Pancreas (tissue), 10 donors: ENCODE measurements at regions not wholly inside any gene's neighbourhood (a gene's known extent, or its start where the extent isn't known, plus 50 kb on each side); places are given as distances from the start of the nearest gene placed in this dataset.

Source experiments
- ATAC-seq, 4 donors: fragments of 200-7000 bp; cut with Tn5 transposase; one replicate each; pipeline versions ENCODE4 v1.8.0 to v1.9.1; 2020; ENCODE audit warnings: mild to moderate bottlenecking in 4 of 4, moderate library complexity in 4 of 4
- DNase-seq, 6 donors: peaks; one replicate each; pipeline ENCODE4 v3.0.0-alpha.2; 2020
- FAIRE-seq: peaks from 2 replicates; lab custom pipeline; 2012; peaks lifted over from hg19 to GRCh38; lab: Jason Lieb, UNC
- H3K27ac ChIP-seq, 4 donors: fragments of 200-600 bp; sonication (generic); 1 replicate in 3 of 4; 2 replicates in 1 of 4; pipeline versions ENCODE4 v1.5.0 to v1.8.0; 2020
- H3K27me3 ChIP-seq, 4 donors: fragments of 200-600 bp; one replicate each; pipeline ENCODE4 v1.8.0; 2021
- H3K36me3 ChIP-seq, 3 donors: fragments of 200-600 bp; sonication (generic) in 1 of 3; one replicate each; pipeline versions ENCODE4 v1.5.0 to v1.8.0; 2020 to 2021
- H3K4me1 ChIP-seq, 3 donors: fragments of 200-600 bp; one replicate each; pipeline ENCODE4 v1.8.0; 2021
- H3K4me3 ChIP-seq, 4 donors: fragments of 200-600 bp; sonication (generic) in 2 of 4; one replicate each; pipeline versions ENCODE4 v1.5.0 to v1.8.0; 2020 to 2021
- H3K9me3 ChIP-seq, 4 donors: fragments of 200-600 bp; one replicate each; pipeline ENCODE4 v1.8.0; 2021
- CTCF ChIP-seq, 4 donors: fragments of 200-600 bp; sonication (generic) in 3 of 4; IDR thresholded peaks; one replicate each; pipeline versions ENCODE4 v1.5.0 to v1.8.0; 2021; ENCODE audit warnings: antibody characterized with exemption in 4 of 4
- WGBS, 2 donors: extraction: QIAGEN DNeasy Blood & Tissue Kit; methylation state at CpG; one replicate each; pipeline ENCODE4 v1.1.7; 2013; 5-methylcytosine and 5-hydroxymethylcytosine counted together
- intact Hi-C, 3 donors: fragments of 100-400 bp; cut with DNase I; formaldehyde crosslinking; loops; one replicate each; pipeline versions ENCODE4 v1.11.1 to v1.14.2; 2022
- donor health status: healthy with polysubstance abuse.
- donor health status: DM: no; HTN: no; CAD: no; lungs with moderate emphysema.
- donor health status: DM: no; HTN: no; CAD: no.
- donor health status: control.
- donor health status: control.
- donor health status: Bipolar disorder and iron deficiency.
- donor health status: DM: yes; HTN: yes; CAD: no.
- donor health status: DM: no; HTN: no; CAD: no.
- donor health status: DM: no; HTN: no; CAD: no.
- donor health status: DM: yes; HTN: yes; CAD: no.

- Histone ChIP-seq H3K27ac (no peak overlapping the region), H3K4me3 (no peak overlapping the region), H3K27me3 (no peaks in the 10 kb centered on the region), H3K36me3 (no peaks in the 10 kb centered on the region), H3K9me3 (no peaks in the 10 kb centered on the region), H3K4me1 (no peaks in the 10 kb centered on the region)
- intact Hi-C loops, result no loop called here
- no peak for ATAC-seq
- FAIRE-seq, result no peak
- no peak for TF ChIP-seq CTCF (IDR thresholded peaks at IDR 0.05)
- DNase-seq, result no peak
- WGBS, 2 donors, result 61 to 87% methylated on average over 3 of the region's 3 CpGs
Measured at GRCh38 chr18:69176741-69177140, 223.9 kb upstream of the DOK6 start.

- H3K27me3 ChIP-seq, result no peaks in the 10 kb centered on the region
- H3K36me3 ChIP-seq, result no peaks in the 10 kb centered on the region
- H3K4me3 ChIP-seq, result no peak overlapping the region
- FAIRE-seq, result no peak
- H3K4me1 ChIP-seq, result no peaks in the 10 kb centered on the region
- WGBS, 2 donors, result 62 to 72% methylated on average over 1 of the region's 1 CpG
- no peak for ATAC-seq
- no peak for TF ChIP-seq CTCF (IDR thresholded peaks at IDR 0.05)
- H3K27ac ChIP-seq, result no peak overlapping the region
- H3K9me3 ChIP-seq, result no peaks in the 10 kb centered on the region
- intact Hi-C loops, result no loop called here
- no peak for DNase-seq
Measured at GRCh38 chr18:69177702-69178101, 223.0 kb upstream of the DOK6 start.

GRCh38 chr18:69186162-69186561 is 214.5 kb upstream of the DOK6 start:
- no peaks in the 10 kb centered on the region for H3K9me3 ChIP-seq
- ATAC-seq (no peak), FAIRE-seq (no peak), DNase-seq (no peak)
- intact Hi-C loops, result no loop called here
- no peaks in the 10 kb centered on the region for H3K36me3 ChIP-seq
- H3K4me3 ChIP-seq, result no peak overlapping the region
- no peak for TF ChIP-seq CTCF (IDR thresholded peaks at IDR 0.05)
- no peaks in the 10 kb centered on the region for H3K4me1 ChIP-seq
- no peak overlapping the region for H3K27ac ChIP-seq
- H3K27me3 ChIP-seq, result no peaks in the 10 kb centered on the region

GRCh38 chr18:69196336-69196735 is 204.4 kb upstream of the DOK6 start:
- 57 to 68% methylated on average over 3 of the region's 3 CpGs for WGBS, 2 donors
- Histone ChIP-seq H3K9me3 (no peaks in the 10 kb centered on the region), H3K27ac (no peak overlapping the region), H3K36me3 (no peaks in the 10 kb centered on the region), H3K4me3 (no peak overlapping the region), H3K4me1 (no peaks in the 10 kb centered on the region), H3K27me3 (no peaks in the 10 kb centered on the region)
- DNase-seq, result no peak
- FAIRE-seq, result no peak
- intact Hi-C loops, result no loop called here
- no peak for TF ChIP-seq CTCF (IDR thresholded peaks at IDR 0.05)
- no peak for ATAC-seq

GRCh38 chr18:69205925-69206324 is 194.8 kb upstream of the DOK6 start:
- Histone ChIP-seq H3K36me3 (no peaks in the 10 kb centered on the region), H3K4me3 (no peak overlapping the region), H3K4me1 (no peaks in the 10 kb centered on the region), H3K27me3 (no peaks in the 10 kb centered on the region), H3K27ac (no peak overlapping the region), H3K9me3 (no peaks in the 10 kb centered on the region)
- intact Hi-C loops, result no loop called here
- DNase-seq, result no peak
- 44 to 73% methylated on average over 1 of the region's 1 CpG for WGBS, 2 donors
- ATAC-seq, result no peak
- no peak for FAIRE-seq
- no peak for TF ChIP-seq CTCF (IDR thresholded peaks at IDR 0.05)
